ENCODE measurements at regions not wholly inside any gene's neighbourhood (a gene's known extent, or its start where the extent isn't known, plus 50 kb on each side); places are given as distances from the start of the nearest gene placed in this dataset.

- no peak overlapping the region for H3K4me3 ChIP-seq
- TF ChIP-seq POLR2A (IDR thresholded peaks at IDR 0.05) (no peak), CTCF (IDR thresholded peaks at IDR 0.05) (no peak), EP300 (IDR thresholded peaks at IDR 0.05) (no peak)
- H3K4me1 ChIP-seq (ENCODE audit: insufficient read depth), result no peaks in the 10 kb centered on the region
- no peak for DNase-seq
- H3K27me3 ChIP-seq, result no peaks in the 10 kb centered on the region
- no peak overlapping the region for H3K27ac ChIP-seq
- intact Hi-C loops (cut with DNase I), result no loop called here
- H3K9me3 ChIP-seq, result no peaks in the 10 kb centered on the region
- no peaks in the 10 kb centered on the region for H3K36me3 ChIP-seq
These were observed 129.7 kb upstream of the CALCR start for GRCh38 chr7:93704217-93704616.

GRCh38 chr7:93697901-93698300 lies 123.4 kb upstream of the CALCR start:
- no peak for TF ChIP-seq EP300 (IDR thresholded peaks at IDR 0.05)
- TF ChIP-seq POLR2A (IDR thresholded peaks at IDR 0.05), result no peak
- TF ChIP-seq CTCF (IDR thresholded peaks at IDR 0.05), result no peak
- intact Hi-C loops (cut with DNase I), result no loop called here
- WGBS, 3 donors, result 88% methylated on average over 1 of the region's 1 CpG; no CpG with 5 or more reads in 1 of the 3 donors

GRCh38 chr7:93693796-93694195 lies 119.3 kb upstream of the CALCR start:
- 16 to 28% (median 23%) methylated on average over 6 of the region's 6 CpGs for WGBS, 3 donors
- intact Hi-C loops (cut with DNase I), result no loop called here

More at GRCh38 chr7:93697901-93698300, 123.4 kb upstream of the CALCR start:
- H3K27me3 ChIP-seq, result no peaks in the 10 kb centered on the region
- H3K9me3 ChIP-seq, result no peaks in the 10 kb centered on the region
- H3K27ac ChIP-seq, result no peak overlapping the region
- no peak overlapping the region for H3K4me3 ChIP-seq
- H3K4me1 ChIP-seq (ENCODE audit: insufficient read depth), result no peaks in the 10 kb centered on the region
- H3K36me3 ChIP-seq, result no peaks in the 10 kb centered on the region
- no peak for DNase-seq

GRCh38 chr7:93690021-93690420 lies 115.5 kb upstream of the CALCR start:
- WGBS, 3 donors, result 84 to 89% (median 88%) methylated on average over 2 of the region's 2 CpGs

More at GRCh38 chr7:93693796-93694195, 119.3 kb upstream of the CALCR start:
- no peak for DNase-seq
- Histone ChIP-seq H3K4me1 (ENCODE audit: insufficient read depth) (no peaks in the 10 kb centered on the region), H3K27ac (no peak overlapping the region), H3K36me3 (no peaks in the 10 kb centered on the region), H3K27me3 (no peaks in the 10 kb centered on the region), H3K9me3 (no peaks in the 10 kb centered on the region), H3K4me3 (no peak overlapping the region)
- TF ChIP-seq EP300 (IDR thresholded peaks at IDR 0.05) (no peak), CTCF (IDR thresholded peaks at IDR 0.05) (no peak), POLR2A (IDR thresholded peaks at IDR 0.05) (no peak)

More at GRCh38 chr7:93690021-93690420, 115.5 kb upstream of the CALCR start:
- TF ChIP-seq CTCF (IDR thresholded peaks at IDR 0.05), result no peak
- no peak for TF ChIP-seq POLR2A (IDR thresholded peaks at IDR 0.05)
- TF ChIP-seq EP300 (IDR thresholded peaks at IDR 0.05), result no peak
- no peak overlapping the region for H3K4me3 ChIP-seq
- H3K27me3 ChIP-seq, result no peaks in the 10 kb centered on the region
- no peaks in the 10 kb centered on the region for H3K36me3 ChIP-seq
- H3K27ac ChIP-seq, result no peak overlapping the region
- DNase-seq, result no peak
- intact Hi-C loops (cut with DNase I), result no loop called here
- H3K4me1 ChIP-seq (ENCODE audit: insufficient read depth), result no peaks in the 10 kb centered on the region
- H3K9me3 ChIP-seq, result no peaks in the 10 kb centered on the region

Measured in ovary (tissue), 7 donors.